Ishikawa (cell line): ENCODE measurements at regions not wholly inside any gene's neighbourhood (a gene's known extent, or its start where the extent isn't known, plus 50 kb on each side); places are given as distances from the start of the nearest gene placed in this dataset.

Source experiments
- CREB1 ChIP-seq: IDR thresholded peaks from 2 replicates; pipeline ENCODE4 v1.6.1; 2012; ENCODE audit warnings: low read depth
- EP300 ChIP-seq: IDR thresholded peaks from 2 replicates; pipeline ENCODE4 v1.6.1; 2012; ENCODE audit warnings: borderline replicate concordance
- MAX ChIP-seq: IDR thresholded peaks from 2 replicates; pipeline ENCODE4 v1.6.1; 2012
- USF1 ChIP-seq: IDR thresholded peaks from 2 replicates; pipeline ENCODE4 v1.6.1; 2012
- YY1 ChIP-seq: IDR thresholded peaks from 2 replicates; pipeline ENCODE4 v1.6.1; 2012; ENCODE audit warnings: low read depth

- TF ChIP-seq USF1: no peak
- no peak for TF ChIP-seq MAX
- no peak for TF ChIP-seq YY1
- TF ChIP-seq EP300: no peak
- TF ChIP-seq CREB1: no peak
Observed at GRCh38 chr2:4674007-4674406, 970.6 kb downstream of the DCDC2C start.
